ENCODE measurements at regions not wholly inside any gene's neighbourhood (a gene's known extent, or its start where the extent isn't known, plus 50 kb on each side); places are given as distances from the start of the nearest gene placed in this dataset.

DNA sequence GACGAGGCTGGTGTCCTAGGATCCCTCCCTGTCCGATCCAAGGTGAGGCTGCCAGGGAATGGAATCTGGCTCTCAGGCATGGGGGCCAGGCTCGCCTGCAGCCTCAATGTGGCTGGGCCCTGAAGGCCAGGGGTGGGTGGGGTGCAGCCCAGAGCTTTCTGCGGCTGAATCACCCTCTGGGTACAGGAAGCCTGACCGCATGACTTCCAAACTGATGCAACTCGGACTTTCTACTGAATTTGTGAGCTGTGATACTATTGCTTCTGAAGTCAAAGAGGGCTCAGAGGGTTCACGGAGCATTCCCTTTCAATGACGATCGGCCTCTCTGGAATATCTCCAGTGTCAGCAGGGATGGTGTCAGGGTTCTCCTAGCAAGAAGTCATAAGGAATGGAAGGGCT is 123.7 kb downstream of the METRNL start (continued):
- TF ChIP-seq, protein P1, sequence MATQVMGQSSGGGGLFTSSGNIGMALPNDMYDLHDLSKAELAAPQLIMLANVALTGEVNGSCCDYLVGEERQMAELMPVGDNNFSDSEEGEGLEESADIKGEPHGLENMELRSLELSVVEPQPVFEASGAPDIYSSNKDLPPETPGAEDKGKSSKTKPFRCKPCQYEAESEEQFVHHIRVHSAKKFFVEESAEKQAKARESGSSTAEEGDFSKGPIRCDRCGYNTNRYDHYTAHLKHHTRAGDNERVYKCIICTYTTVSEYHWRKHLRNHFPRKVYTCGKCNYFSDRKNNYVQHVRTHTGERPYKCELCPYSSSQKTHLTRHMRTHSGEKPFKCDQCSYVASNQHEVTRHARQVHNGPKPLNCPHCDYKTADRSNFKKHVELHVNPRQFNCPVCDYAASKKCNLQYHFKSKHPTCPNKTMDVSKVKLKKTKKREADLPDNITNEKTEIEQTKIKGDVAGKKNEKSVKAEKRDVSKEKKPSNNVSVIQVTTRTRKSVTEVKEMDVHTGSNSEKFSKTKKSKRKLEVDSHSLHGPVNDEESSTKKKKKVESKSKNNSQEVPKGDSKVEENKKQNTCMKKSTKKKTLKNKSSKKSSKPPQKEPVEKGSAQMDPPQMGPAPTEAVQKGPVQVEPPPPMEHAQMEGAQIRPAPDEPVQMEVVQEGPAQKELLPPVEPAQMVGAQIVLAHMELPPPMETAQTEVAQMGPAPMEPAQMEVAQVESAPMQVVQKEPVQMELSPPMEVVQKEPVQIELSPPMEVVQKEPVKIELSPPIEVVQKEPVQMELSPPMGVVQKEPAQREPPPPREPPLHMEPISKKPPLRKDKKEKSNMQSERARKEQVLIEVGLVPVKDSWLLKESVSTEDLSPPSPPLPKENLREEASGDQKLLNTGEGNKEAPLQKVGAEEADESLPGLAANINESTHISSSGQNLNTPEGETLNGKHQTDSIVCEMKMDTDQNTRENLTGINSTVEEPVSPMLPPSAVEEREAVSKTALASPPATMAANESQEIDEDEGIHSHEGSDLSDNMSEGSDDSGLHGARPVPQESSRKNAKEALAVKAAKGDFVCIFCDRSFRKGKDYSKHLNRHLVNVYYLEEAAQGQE (IDR thresholded peaks at IDR 0.05; ENCODE audit: low read depth, low read length): no peak
- TF ChIP-seq SMAD1 (IDR thresholded peaks at IDR 0.05; ENCODE audit: low read depth, partially characterized antibody) (no peak), PAX8 (IDR thresholded peaks at IDR 0.05) (no peak), TARDBP (IDR thresholded peaks at IDR 0.05; ENCODE audit: borderline replicate concordance) (no peak), SMAD5 (IDR thresholded peaks at IDR 0.05; ENCODE audit: low read depth) (no peak), FOXM1 (IDR thresholded peaks at IDR 0.05; ENCODE audit: low read depth, low read length) (no peak), SREBF1 (IDR thresholded peaks at IDR 0.05; ENCODE audit: low read length) (no peak), CBX3 (IDR thresholded peaks at IDR 0.05; ENCODE audit: borderline replicate concordance, low read depth) (no peak), CHD1 (IDR thresholded peaks at IDR 0.05; ENCODE audit: low read depth, low read length) (no peak), ZNF274 (IDR thresholded peaks at IDR 0.05; ENCODE audit: insufficient read depth, insufficient read length) (no peak)
- TF ChIP-seq, protein P2, sequence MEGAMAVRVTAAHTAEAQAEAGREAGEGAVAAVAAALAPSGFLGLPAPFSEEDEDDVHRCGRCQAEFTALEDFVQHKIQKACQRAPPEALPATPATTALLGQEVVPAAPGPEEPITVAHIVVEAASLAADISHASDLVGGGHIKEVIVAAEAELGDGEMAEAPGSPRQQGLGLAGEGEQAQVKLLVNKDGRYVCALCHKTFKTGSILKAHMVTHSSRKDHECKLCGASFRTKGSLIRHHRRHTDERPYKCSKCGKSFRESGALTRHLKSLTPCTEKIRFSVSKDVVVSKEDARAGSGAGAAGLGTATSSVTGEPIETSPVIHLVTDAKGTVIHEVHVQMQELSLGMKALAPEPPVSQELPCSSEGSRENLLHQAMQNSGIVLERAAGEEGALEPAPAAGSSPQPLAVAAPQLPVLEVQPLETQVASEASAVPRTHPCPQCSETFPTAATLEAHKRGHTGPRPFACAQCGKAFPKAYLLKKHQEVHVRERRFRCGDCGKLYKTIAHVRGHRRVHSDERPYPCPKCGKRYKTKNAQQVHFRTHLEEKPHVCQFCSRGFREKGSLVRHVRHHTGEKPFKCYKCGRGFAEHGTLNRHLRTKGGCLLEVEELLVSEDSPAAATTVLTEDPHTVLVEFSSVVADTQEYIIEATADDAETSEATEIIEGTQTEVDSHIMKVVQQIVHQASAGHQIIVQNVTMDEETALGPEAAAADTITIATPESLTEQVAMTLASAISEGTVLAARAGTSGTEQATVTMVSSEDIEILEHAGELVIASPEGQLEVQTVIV (IDR thresholded peaks at IDR 0.05; ENCODE audit: borderline replicate concordance, partially characterized antibody): no peak
- TF ChIP-seq, protein P3, sequence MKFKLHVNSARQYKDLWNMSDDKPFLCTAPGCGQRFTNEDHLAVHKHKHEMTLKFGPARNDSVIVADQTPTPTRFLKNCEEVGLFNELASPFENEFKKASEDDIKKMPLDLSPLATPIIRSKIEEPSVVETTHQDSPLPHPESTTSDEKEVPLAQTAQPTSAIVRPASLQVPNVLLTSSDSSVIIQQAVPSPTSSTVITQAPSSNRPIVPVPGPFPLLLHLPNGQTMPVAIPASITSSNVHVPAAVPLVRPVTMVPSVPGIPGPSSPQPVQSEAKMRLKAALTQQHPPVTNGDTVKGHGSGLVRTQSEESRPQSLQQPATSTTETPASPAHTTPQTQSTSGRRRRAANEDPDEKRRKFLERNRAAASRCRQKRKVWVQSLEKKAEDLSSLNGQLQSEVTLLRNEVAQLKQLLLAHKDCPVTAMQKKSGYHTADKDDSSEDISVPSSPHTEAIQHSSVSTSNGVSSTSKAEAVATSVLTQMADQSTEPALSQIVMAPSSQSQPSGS (IDR thresholded peaks at IDR 0.05; ENCODE audit: low read length): no peak

Data from GM12878 (cell line).